ENCODE measurements at regions not wholly inside any gene's neighbourhood (a gene's known extent, or its start where the extent isn't known, plus 50 kb on each side); places are given as distances from the start of the nearest gene placed in this dataset.
"Not testable (repeated sequence)": the region's sequence is repeated elsewhere in the genome, so short reads cannot be mapped to it uniquely, and the experiment has no call there.

- no peak for DNase-seq (ENCODE audit: low spot score)
These were observed 61.9 kb upstream of the AKIRIN2 start for GRCh38 chr6:87763901-87764300.

DNA sequence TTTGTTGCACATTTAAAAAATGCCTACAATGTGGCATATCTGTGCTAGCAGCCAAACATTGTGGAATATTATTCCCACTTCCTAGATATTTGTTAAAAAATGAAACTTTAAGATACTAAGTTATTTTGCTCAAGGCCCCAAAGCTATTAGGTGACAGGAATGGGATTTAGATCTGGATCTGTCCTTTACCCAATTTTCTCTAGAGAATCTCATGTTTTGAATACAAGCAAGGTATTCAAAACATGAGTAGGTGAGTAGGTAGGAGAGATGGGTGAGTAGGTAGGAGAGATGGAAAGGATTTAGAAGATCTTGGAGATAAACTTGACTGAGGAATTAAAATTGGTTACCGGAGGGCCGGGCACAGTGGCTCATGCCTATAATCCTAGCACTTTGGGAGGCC lies 61.2 kb upstream of the AKIRIN2 start:
- no peak for DNase-seq (ENCODE audit: low spot score)

DNA sequence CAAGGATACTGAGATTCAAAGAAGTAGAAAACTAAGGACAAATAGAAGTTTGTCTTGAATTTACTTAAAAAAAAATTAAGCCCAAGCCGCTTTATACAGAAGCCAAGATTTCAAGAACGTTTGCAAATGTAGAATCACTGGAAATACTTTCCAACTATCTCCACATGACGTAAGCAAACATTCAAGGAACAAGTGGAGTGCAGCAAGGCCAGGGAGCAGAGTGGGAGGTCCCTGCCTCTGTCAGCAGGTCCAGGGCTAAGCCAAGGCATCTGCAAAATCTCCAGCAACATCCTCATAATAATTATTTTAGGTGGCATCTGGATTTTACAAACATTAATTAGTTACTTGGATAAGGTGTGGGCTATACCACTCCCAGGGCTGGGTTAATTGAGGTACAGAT lies 60.1 kb upstream of the AKIRIN2 start:
- DNase-seq (ENCODE audit: low spot score): no peak

DNA sequence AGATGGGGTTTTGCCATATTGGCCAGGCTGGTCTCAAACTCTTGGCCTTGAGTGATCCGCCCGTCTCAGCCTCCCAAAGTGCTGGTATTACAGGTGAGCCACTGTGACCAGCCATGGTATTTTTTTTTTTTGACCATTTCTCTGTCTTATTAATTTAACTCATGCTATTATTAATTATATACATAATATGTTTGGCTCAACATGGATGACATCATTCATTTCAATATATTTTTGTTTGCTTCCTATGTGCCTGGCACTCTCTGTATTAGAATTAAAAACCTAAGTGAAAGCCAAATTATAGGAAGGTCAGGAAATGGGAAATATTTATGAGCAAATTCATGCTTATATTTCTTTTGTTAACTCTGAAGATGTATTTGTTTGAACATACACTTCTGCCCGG lies 55.8 kb upstream of the AKIRIN2 start:
- DNase-seq (ENCODE audit: low spot score): no peak

DNA sequence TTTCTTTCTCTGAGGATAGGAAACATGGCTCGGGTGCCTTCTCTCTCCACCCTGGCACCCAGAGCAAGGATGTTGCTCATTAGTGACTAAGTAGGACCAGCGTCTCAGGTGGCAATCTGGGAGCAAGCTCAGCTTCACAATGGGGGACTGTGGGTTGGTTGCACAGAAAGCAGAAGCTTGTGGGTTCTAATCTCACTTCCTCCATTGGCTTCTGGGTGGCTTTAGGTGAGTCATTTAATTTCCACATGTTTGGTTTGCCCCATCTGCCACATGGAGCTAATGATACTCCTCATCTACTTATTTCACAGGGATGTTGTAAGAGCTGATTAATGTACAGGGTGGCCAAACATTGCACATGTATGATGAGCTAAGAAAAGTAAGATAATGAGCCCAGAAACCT lies 54.8 kb upstream of the AKIRIN2 start:
- DNase-seq (ENCODE audit: low spot score): peak; percentile 17

- no peak for DNase-seq (ENCODE audit: low spot score)
These were observed 54.0 kb upstream of the AKIRIN2 start for GRCh38 chr6:87755708-87756671.

DNA sequence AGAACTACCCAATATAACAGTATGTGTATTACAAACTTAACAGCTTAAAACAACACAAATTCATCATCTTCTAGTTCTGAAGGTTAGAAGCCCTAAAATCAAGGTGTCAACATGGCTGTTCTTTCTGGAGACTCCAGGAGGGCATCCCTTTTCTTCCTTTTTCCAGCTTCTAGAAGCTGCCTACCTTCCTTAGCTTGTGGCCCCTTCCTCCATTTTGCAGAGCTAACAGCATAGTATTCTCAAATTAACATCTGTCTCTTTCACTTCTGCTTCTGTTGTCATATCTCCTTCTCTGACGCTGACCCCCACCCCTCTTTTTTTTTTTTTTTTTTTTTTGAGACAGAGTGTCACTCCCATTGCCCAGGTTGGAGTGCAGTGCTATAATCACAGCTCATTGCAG lies 52.8 kb upstream of the AKIRIN2 start:
- DNase-seq (ENCODE audit: low spot score): no peak

GRCh38 chr6:87753131-87753685 lies 51.2 kb upstream of the AKIRIN2 start:
- no peak for DNase-seq (ENCODE audit: low spot score)

DNA sequence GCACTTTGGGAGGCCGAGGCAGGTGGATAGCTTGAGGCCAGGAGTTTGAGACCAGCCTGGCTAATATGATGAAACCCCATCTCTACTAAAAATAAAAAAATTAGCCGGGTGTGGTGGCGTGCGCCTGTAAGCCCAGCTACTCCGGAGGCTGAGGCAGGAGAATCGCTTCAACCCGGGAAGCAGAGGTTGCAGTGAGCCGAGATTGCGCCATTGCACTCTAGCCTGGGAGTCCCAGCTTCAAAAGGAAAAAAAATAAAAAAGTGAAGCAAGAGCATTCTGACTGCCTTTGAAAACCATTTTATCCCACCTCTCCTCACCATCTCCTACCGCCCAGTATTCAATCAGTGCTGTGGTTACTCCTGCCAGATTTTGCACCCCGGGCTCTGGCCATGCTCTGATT lies 50.5 kb upstream of the AKIRIN2 start:
- not testable (repeated sequence) for DNase-seq (ENCODE audit: low spot score)

Data from umbilical cord (tissue), 1 donor.